SK-N-MC (cell line): ENCODE measurements at regions not wholly inside any gene's neighbourhood (a gene's known extent, or its start where the extent isn't known, plus 50 kb on each side); places are given as distances from the start of the nearest gene placed in this dataset.

Source experiments
- EZH2 ChIP-seq: fragments of 200-600 bp; sonication (generic); IDR thresholded peaks from one replicate; pipeline ENCODE4 v1.6.1; 2017; ENCODE audit warnings: antibody characterized with exemption
- FOXP2 ChIP-seq: optimal IDR thresholded peaks from 2 replicates; pipeline ENCODE3; 2011; ENCODE audit warnings: mild to moderate bottlenecking, moderate library complexity; ENCODE audit not compliant: insufficient read depth; ENCODE audit errors: extremely low read length, control extremely low read depth
- POLR2AphosphoS5 ChIP-seq: IDR thresholded peaks from 2 replicates; pipeline ENCODE4 v1.6.1; 2012; ENCODE audit warnings: mild to moderate bottlenecking, low read depth, low read length, borderline replicate concordance

DNA sequence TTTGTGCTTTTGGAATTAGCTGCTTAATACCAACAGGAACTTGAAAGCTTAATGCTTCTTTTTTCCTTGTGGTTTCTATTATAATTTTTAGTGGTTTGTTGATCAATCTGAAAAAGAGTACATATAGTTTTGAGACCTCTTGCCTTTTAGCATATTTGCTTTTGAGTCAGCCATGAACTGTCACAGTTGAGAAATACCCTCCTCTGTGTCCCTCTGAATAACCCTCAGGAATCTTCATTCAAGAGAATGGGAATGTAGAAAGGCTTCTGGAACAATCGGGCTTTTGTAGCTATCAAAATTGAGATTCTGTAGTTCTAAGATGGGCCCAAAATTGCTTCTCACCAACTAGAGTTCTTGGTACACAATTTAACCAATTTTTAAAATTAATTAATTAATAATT is 451.1 kb upstream of the TRIB2 start:
- no peak for TF ChIP-seq POLR2AphosphoS5
- no peak for TF ChIP-seq EZH2
- TF ChIP-seq FOXP2 = no peak
